Mucosa of descending colon (tissue), 3 donors: ENCODE measurements at regions not wholly inside any gene's neighbourhood (a gene's known extent, or its start where the extent isn't known, plus 50 kb on each side); places are given as distances from the start of the nearest gene placed in this dataset.

Source experiments
- ATAC-seq: fragments of 200-7000 bp; cut with Tn5 transposase; one replicate; pipeline ENCODE4 v1.9.1; 2020; ENCODE audit warnings: mild to moderate bottlenecking, moderate library complexity
- DNase-seq, 3 donors: peaks; one replicate each; pipeline ENCODE4 v3.0.0-alpha.2; 2020
- H3K36me3 ChIP-seq: fragments of 200-600 bp; one replicate; pipeline ENCODE4 v1.8.0; 2021; ENCODE audit warnings: low read depth, mild to moderate bottlenecking
- H3K4me1 ChIP-seq: fragments of 200-600 bp; one replicate; pipeline ENCODE4 v1.8.0; 2021; ENCODE audit warnings: low read depth, mild to moderate bottlenecking
- H3K4me3 ChIP-seq: fragments of 200-600 bp; one replicate; pipeline ENCODE4 v1.8.0; 2021; ENCODE audit warnings: mild to moderate bottlenecking
- H3K9me3 ChIP-seq: fragments of 200-600 bp; one replicate; pipeline ENCODE4 v1.8.0; 2021; ENCODE audit warnings: mild to moderate bottlenecking
- CTCF ChIP-seq: fragments of 200-600 bp; IDR thresholded peaks from one replicate; pipeline ENCODE4 v1.8.0; 2022; ENCODE audit warnings: antibody characterized with exemption, mild to moderate bottlenecking
- intact Hi-C, 2 donors: fragments of 100-400 bp; cut with DNase I in 1 of 2; cut with micrococcal nuclease in 1 of 2; formaldehyde crosslinking; loops; one replicate each; pipeline versions ENCODE4 v1.11.0 to v1.11.1; 2022; cut with DNase I, micrococcal nuclease
- donor health status: DM: no; HTN: no; CAD: no; lungs with moderate emphysema.
- donor health status: DM: no; HTN: no; CAD: no.
- donor health status: DM: no; HTN: yes; CAD: no.

GRCh38 chr19:31511696-31512095, 162.5 kb upstream of the TSHZ3 start:
- no peak for TF ChIP-seq CTCF
- no peak overlapping the region for H3K4me3 ChIP-seq

GRCh38 chr19:31512181-31512970, 163.1 kb upstream of the TSHZ3 start:
- intact Hi-C loops = no loop called here
- no peaks in the 10 kb centered on the region for H3K36me3 ChIP-seq

More at GRCh38 chr19:31511696-31512095, 162.5 kb upstream of the TSHZ3 start:
- no peak for DNase-seq
- Histone ChIP-seq H3K9me3 (no peaks in the 10 kb centered on the region), H3K4me1 (no peaks in the 10 kb centered on the region), H3K36me3 (no peaks in the 10 kb centered on the region)
- ATAC-seq = no peak
- intact Hi-C loops = no loop called here

GRCh38 chr19:31513841-31514240, 164.6 kb upstream of the TSHZ3 start:
- Histone ChIP-seq H3K4me3 (no peak overlapping the region), H3K9me3 (no peaks in the 10 kb centered on the region), H3K4me1 (no peaks in the 10 kb centered on the region), H3K36me3 (no peaks in the 10 kb centered on the region)
- intact Hi-C loops = no loop called here
- ATAC-seq (no peak), DNase-seq (no peak)
- TF ChIP-seq CTCF = no peak

More at GRCh38 chr19:31512181-31512970, 163.1 kb upstream of the TSHZ3 start:
- ATAC-seq (no peak), DNase-seq (no peak)
- H3K4me3 ChIP-seq = no peak overlapping the region
- no peak for TF ChIP-seq CTCF
- no peaks in the 10 kb centered on the region for H3K4me1 ChIP-seq
- H3K9me3 ChIP-seq = no peaks in the 10 kb centered on the region

GRCh38 chr19:31515931-31516330, 166.7 kb upstream of the TSHZ3 start:
- H3K4me3 ChIP-seq = no peak overlapping the region
- H3K9me3 ChIP-seq = no peaks in the 10 kb centered on the region
- H3K36me3 ChIP-seq = no peaks in the 10 kb centered on the region
- no peak for TF ChIP-seq CTCF
- intact Hi-C loops = no loop called here
- peak in 1 of 3 donors; percentile 7 for DNase-seq
- ATAC-seq = no peak
- H3K4me1 ChIP-seq = no peaks in the 10 kb centered on the region

- no peaks in the 10 kb centered on the region for H3K9me3 ChIP-seq
- no peak overlapping the region for H3K4me3 ChIP-seq
- intact Hi-C loops = no loop called here
- H3K4me1 ChIP-seq = no peaks in the 10 kb centered on the region
- DNase-seq (no peak), ATAC-seq (no peak)
- TF ChIP-seq CTCF = no peak
- H3K36me3 ChIP-seq = no peaks in the 10 kb centered on the region
Observed at GRCh38 chr19:31516756-31517155, 167.5 kb upstream of the TSHZ3 start.
